ENCODE measurements at regions not wholly inside any gene's neighbourhood (a gene's known extent, or its start where the extent isn't known, plus 50 kb on each side); places are given as distances from the start of the nearest gene placed in this dataset.

DNA sequence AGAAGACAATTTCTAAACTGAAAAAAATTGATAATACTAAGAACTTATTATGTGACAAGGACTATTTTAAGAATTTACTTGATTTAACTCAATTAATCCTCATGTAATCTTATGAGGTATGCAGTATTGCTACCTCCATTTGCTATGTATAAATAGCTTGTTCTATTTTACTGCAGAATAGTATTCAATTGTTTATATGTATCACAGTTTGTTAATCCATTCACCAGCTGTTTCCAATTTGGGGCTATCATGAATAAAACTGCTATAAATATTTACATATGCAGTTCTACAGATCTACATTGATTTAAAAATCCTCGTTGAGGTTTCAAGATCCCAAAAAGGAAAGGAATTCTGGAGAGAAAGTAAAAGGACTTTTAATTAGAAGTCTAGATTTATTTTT is 54.8 kb upstream of the DOCK10 start (continued):
- no peak for TF ChIP-seq TGIF2 (CRISPR knock-in tag; IDR thresholded peaks at IDR 0.05)
- TF ChIP-seq STAT5B (CRISPR knock-in tag; IDR thresholded peaks at IDR 0.05), result no peak
- no peak for TF ChIP-seq NR2F6 (IDR thresholded peaks at IDR 0.05)
- TF ChIP-seq NR2F6 (CRISPR knock-in tag; IDR thresholded peaks at IDR 0.05), result no peak
